GM13977 (cell line): ENCODE measurements at regions not wholly inside any gene's neighbourhood (a gene's known extent, or its start where the extent isn't known, plus 50 kb on each side); places are given as distances from the start of the nearest gene placed in this dataset.

Experiments
- DNase-seq: peaks from one replicate; pipeline ENCODE4 v3.0.0; 2012; ENCODE audit warnings: low spot score
- CTCF ChIP-seq: IDR thresholded peaks from 2 replicates; pipeline ENCODE4 v1.5.1; 2012; ENCODE audit warnings: mild to moderate bottlenecking, control low read depth; ENCODE audit not compliant: insufficient read depth; ENCODE audit errors: extremely low read depth, missing control alignments
- in situ Hi-C: fragments of 300-500 bp; cut with MboI; formaldehyde crosslinking; loops from one replicate; pipeline ENCODE4 v1.12.0; 2022; ENCODE audit warnings: low sequenced_read_pairs, low pct_unique_long_range_greater_than_20kb, mixed read lengths, inconsistent platforms; ENCODE audit not compliant: unreplicated experiment

GRCh38 chr4:17370818-17371217 lies 141.1 kb downstream of the QDPR start:
- no peak for TF ChIP-seq CTCF
- no peak for DNase-seq
- in situ Hi-C loops, result no loop called here

- no peak for TF ChIP-seq CTCF
- in situ Hi-C loops, result no loop called here
These were observed 143.5 kb downstream of the QDPR start for GRCh38 chr4:17368408-17368807.

GRCh38 chr4:17367201-17367600 lies 144.7 kb downstream of the QDPR start:
- no peak for DNase-seq
- in situ Hi-C loops, result no loop called here
- TF ChIP-seq CTCF, result no peak

More at GRCh38 chr4:17368408-17368807, 143.5 kb downstream of the QDPR start:
- DNase-seq, result no peak

- no peak for TF ChIP-seq CTCF
- in situ Hi-C loops, result no loop called here
- no peak for DNase-seq
These were observed 145.4 kb downstream of the QDPR start for GRCh38 chr4:17366496-17366895.

GRCh38 chr4:17362430-17362829 lies 149.5 kb downstream of the QDPR start:
- DNase-seq, result no peak
- no peak for TF ChIP-seq CTCF
- in situ Hi-C loops, result no loop called here

GRCh38 chr4:17358241-17358640 lies 153.6 kb downstream of the QDPR start:
- no peak for DNase-seq
- TF ChIP-seq CTCF, result no peak
- in situ Hi-C loops, result no loop called here

- DNase-seq, result no peak
- no peak for TF ChIP-seq CTCF
- in situ Hi-C loops, result no loop called here
These were observed 155.0 kb downstream of the QDPR start for GRCh38 chr4:17356926-17357325.
